GM19025 (cell line): ENCODE measurements at regions not wholly inside any gene's neighbourhood (a gene's known extent, or its start where the extent isn't known, plus 50 kb on each side); places are given as distances from the start of the nearest gene placed in this dataset.
A peak's percentile ranks its signal among the peaks of the same experiment; 100 is the strongest.

Experiments
- ATAC-seq: cut with Tn5 transposase; IDR thresholded peaks from one replicate; pipeline ENCODE4 v1.9.1; 2021; ENCODE audit warnings: mild to moderate bottlenecking, low read depth, moderate library complexity; ENCODE audit not compliant: unreplicated experiment

DNA sequence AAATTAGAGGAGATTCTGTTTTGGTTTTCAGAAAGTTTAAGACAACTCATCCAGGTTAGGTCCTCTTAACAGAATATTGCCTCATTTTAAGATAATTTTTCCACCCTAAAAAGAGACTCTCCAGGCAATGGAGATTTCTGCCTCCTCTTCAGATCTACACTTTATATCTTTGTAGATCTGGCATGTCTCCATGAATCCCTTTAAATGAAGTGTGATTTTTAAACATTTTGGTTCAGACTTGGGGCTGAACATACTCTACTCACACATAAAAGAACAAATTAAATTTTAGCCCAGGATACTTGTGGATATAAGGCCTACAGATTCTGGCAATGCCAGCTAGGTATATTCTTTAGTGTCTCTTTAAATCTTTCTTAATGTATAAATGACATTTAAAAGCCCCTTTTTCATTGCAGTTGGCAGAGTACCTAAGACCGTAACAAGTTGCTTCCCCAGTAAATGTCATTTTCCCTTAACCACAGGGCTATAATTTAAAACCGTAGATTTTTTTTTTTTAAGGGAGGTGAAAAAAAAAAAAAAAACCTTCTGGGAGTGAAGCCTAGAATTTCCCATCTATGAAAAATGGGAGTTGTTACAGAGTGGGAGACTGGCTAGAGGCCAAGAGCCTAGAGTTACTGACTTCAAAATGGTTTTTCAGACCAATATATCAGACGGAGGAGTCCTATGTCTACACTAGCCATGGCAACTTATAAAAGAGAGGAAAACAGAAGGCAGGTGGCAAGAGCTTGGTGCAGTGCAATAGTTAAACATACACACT lies 207.8 kb upstream of the TARS1 start:
- no peak for ATAC-seq

- ATAC-seq = no peak
Measured at GRCh38 chr5:33235304-33235703, 205.5 kb upstream of the TARS1 start.

- ATAC-seq = peak; percentile 41
Measured at GRCh38 chr5:33235824-33236223, 204.9 kb upstream of the TARS1 start.

DNA sequence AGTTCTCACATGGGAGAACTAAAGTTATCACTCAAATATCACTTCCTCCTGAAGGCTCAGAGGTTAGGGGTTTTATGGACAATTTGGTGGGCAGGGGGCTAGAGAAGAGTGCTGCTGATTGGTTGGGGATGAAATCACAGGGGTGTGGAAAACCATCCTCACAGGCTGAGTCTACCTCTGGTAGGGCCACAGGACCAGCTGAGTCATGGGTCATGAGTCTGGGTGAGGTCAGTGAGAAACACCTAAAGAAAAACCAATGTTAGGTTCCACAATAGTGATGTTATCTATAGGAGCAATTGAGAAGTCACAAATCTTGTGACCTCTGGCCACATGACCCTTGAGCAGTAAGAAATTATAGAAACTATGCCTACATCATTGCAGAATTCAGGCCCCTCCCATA lies 203.3 kb upstream of the TARS1 start:
- ATAC-seq = no peak

- ATAC-seq = no peak
Measured at GRCh38 chr5:33238826-33239695, 201.7 kb upstream of the TARS1 start.

- ATAC-seq = no peak
Measured at GRCh38 chr5:33240558-33240957, 200.2 kb upstream of the TARS1 start.

DNA sequence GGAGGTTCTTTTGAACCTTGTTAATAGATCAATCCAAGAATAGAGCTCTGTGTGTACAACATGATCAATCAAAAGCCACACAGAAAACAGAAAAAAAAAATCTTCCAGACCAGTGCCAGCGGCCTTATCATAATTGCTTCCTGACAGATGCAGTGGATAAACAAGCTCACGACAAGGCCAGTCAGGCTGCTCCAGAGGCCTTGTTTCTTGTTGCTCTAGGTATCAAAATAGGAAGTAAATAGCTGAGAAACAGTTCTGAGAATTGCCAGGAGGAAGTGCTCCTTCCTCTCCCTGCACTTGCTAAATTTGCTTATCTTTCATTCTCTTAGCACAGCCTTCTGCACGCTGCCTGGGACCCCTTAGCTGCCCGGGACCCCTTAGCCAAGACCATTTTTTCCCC lies 199.0 kb upstream of the TARS1 start:
- no peak for ATAC-seq

- ATAC-seq = no peak
Measured at GRCh38 chr5:33242277-33242676, 198.5 kb upstream of the TARS1 start.

DNA sequence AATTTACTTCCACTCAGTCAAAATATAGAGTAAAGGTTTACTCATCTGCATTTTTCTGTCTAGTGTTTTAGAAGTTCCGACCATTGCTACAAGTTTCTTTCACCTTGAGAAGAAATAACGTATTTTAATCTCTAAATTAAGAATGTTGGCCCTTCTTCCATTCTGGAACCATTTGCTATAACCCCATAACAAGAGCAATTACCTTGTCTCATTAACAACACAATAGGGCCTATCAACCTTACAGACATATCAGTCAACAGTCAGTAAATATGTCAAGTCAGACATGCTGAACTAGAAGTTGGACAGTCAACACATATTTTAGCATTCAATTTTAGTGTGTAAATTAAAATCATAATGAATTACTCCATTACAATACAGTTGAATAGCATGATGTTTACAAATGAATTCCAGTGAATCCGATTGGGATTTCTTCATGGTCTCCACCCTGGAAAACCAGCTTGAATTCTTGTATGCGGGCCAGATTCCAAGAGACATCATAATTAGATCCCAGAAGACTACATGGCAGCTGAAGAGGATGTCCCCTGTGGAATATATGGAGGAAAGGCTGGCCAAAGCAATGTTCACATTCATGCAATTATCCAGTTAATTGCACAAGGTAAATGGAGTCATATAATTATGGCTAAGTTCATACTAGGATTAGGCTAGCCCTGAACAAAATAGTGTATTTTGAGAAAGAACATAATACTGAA lies 196.2 kb upstream of the TARS1 start:
- no peak for ATAC-seq

DNA sequence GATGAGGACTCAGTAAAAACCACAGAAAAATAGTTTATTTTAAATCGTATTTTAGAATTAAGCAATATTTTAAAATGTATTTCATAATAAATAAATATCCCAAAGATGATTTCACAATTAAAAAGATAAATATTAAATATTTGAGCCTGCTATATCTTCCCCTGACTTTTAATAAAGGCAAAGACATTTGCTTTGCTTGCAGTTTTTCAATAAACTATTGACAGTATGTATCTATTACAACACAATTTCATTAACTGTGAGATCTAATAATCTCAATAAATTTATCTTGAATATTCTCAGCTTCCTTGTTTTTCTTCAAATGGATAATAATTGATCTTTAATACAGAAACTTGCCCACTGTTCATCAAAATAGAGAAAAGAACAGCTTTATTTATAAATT lies 186.2 kb upstream of the TARS1 start:
- ATAC-seq = no peak

DNA sequence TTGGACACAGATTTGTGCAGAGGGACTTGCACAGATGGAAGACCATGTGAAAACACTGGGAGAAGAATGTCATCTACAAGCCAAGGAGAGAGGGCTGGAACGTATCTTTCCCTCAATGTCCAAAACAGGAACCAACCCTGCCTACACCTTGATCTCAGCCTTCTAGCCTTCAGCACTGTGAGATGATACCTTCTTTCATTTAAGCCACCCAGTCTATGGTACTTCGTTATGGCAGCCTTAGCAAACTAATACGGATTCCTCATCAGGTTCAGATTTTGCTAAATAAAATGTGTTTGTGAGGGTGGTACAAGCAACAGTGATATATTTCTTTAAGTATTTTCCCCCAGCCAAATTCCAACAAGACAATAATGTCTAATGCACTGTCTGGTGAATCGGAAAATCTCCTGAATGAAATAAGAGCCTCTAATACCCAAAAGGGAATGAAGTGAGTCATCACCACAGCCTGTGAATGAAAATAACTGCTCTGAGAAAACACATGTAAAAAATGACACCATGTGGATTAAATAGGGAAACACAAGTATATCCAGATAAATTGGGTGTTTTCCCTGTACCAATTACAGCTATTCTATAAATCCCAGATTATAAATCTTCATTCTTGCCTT lies 182.8 kb upstream of the TARS1 start:
- no peak for ATAC-seq

DNA sequence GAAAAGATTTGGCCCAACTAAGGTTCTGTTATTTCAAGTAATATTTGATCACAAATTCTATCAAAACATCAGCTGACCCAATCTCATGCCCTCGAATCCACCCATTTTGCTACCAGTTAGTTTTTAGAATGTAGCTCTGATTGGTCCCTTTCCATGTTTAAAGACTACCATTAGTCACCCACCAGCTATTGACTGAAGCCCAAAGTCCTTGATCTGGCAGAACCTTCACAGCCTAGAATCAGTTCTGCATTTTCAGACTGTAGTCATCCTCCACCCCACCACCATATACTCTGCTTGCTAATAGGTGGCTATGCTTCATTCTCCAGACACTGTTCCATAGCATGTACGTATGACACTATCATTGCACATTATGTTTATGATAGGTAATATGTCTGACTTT lies 182.2 kb upstream of the TARS1 start:
- ATAC-seq = no peak

DNA sequence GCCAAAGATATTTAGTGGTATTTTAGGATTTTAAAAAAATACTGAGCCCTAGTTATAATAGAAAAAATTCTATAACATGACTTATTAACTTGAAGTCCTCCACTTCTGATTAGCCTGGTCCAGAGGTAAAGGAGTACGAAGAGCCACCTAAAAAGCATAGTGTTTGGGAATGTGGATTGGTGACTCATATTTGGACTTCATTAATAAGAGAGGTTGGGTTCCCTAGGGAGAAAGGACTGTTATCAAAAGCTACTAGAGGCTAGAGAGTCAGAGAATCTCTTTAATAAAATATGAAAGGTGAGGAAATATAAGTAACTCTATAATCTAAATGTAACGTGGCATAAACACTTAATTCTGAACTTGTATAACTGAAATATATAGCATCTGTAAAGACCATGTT lies 180.7 kb upstream of the TARS1 start:
- ATAC-seq = no peak

- no peak for ATAC-seq
Measured at GRCh38 chr5:33261305-33261704, 179.5 kb upstream of the TARS1 start.

- no peak for ATAC-seq
Measured at GRCh38 chr5:33261747-33262146, 179.0 kb upstream of the TARS1 start.

DNA sequence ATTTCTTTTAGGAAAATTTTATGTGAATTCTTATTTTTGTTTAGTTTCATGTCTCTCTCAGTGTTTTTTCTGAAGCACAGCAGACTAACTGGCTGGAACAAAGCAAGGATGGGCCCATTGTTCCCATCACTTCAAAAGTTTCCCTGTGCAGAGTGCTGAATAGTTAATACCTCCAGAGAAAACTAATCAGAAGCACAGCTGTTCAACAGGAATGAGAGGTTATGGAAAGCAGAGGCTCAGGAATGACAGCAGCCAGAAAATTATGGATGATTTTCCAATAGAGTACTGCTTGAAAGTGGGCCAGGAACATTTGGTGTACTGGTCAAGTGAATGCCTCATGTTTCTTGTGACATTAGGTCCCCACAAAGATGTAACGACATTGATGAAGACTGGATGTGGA lies 173.0 kb upstream of the TARS1 start:
- no peak for ATAC-seq

GRCh38 chr5:33268374-33268773 lies 172.4 kb upstream of the TARS1 start:
- ATAC-seq = no peak

- no peak for ATAC-seq
Measured at GRCh38 chr5:33270671-33271070, 170.1 kb upstream of the TARS1 start.

DNA sequence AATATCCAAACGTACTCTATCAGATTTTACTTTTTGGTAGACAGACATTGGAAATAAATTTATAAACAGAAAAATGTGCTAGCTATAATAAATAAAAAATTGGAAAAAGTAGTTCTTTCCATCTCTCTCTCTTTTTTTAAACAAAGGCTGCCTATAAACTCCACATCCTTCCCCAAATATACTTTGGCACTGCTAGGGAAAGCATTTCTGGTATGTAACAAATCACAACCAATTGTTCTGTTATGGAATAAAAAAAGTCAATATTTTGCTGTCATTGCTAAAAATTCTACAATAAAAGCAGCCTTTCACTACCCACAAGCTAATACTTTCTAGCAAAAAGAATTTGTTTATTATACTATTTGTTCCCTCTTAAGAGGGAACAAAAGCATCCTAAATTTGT lies 169.2 kb upstream of the TARS1 start:
- ATAC-seq = no peak

DNA sequence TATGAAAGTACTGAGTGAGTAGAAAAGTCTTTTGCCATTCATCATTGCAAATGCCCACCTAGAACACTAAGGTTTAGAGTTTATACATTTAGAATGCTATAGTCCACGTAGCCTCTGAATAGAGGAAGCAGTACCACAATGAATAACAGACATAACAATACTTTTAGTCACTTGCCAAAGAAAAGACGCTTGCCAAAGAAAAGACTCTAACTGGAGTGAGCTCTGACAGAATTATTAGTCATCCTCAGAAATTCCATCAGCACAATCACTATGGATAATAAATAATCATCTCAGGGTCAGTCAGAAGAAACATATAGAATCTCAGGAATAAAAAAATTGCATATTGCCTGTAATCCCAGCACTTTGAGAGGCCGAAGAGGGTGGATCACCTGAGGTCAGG lies 168.5 kb upstream of the TARS1 start:
- ATAC-seq = no peak

GRCh38 chr5:33273985-33274384 lies 166.8 kb upstream of the TARS1 start:
- ATAC-seq = no peak
